IMR-90 (cell line): ENCODE measurements at regions not wholly inside any gene's neighbourhood (a gene's known extent, or its start where the extent isn't known, plus 50 kb on each side); places are given as distances from the start of the nearest gene placed in this dataset.

Experiments
- ATAC-seq: fragments of 200-7000 bp; cut with Tn5 transposase; 2 replicates; pipeline ENCODE4 v1.9.1; 2020; ENCODE audit warnings: low read depth, mild to moderate bottlenecking, moderate library complexity
- BruUV-seq: library from RNA; stranded (reverse); fragments of 400-500 nt; replicated peaks from 2 replicates; lab custom pipeline; 2021; lab: Mats Ljungman, UMichigan
- CTCF ChIA-PET: fragments of 300-600 bp; formaldehyde crosslinking; extraction: SDS; loops from one replicate; lab custom pipeline; 2021; ENCODE audit warnings: antibody characterized with exemption; lab: Yijun Ruan, JAX
- POLR2A ChIA-PET: fragments of 300-600 bp; sonication (Branson Sonifier 250); formaldehyde crosslinking; loops from one replicate; lab custom pipeline; 2022; ENCODE audit warnings: antibody characterized with exemption; ENCODE audit not compliant: unreplicated experiment; lab: Charles Lee
- DNase-seq: peaks from one replicate; pipeline ENCODE4 v3.0.0; 2013
- H2AFZ ChIP-seq: replicated peaks from 2 replicates; pipeline ENCODE3; 2013; ENCODE audit warnings: low read length, mild to moderate bottlenecking; ENCODE audit not compliant: poor library complexity
- H2AK5ac ChIP-seq: 2 replicates; pipeline ENCODE4 v1.6.1; 2013; ENCODE audit warnings: low read depth, low read length, inconsistent platforms
- H2AK9ac ChIP-seq: replicated peaks from 2 replicates; pipeline ENCODE3; 2013; ENCODE audit warnings: mild to moderate bottlenecking, low read depth, low read length, moderate library complexity; ENCODE audit not compliant: poor library complexity
- H2BK120ac ChIP-seq: 2 replicates; pipeline ENCODE4 v1.6.1; 2013; ENCODE audit warnings: low read depth, low read length, inconsistent platforms
- H2BK15ac ChIP-seq: 3 replicates; pipeline ENCODE4 v1.6.1; 2013; ENCODE audit warnings: low read depth, low read length, inconsistent platforms
- H2BK20ac ChIP-seq: 2 replicates; pipeline ENCODE4 v1.6.1; 2013; ENCODE audit warnings: low read depth, mild to moderate bottlenecking, inconsistent platforms, low read length, moderate library complexity
- H2BK5ac ChIP-seq: 2 replicates; pipeline ENCODE4 v1.6.1; 2013; ENCODE audit warnings: mild to moderate bottlenecking, low read depth, low read length, inconsistent platforms; ENCODE audit not compliant: poor library complexity, severe bottlenecking
- H3K14ac ChIP-seq: replicated peaks from 2 replicates; pipeline ENCODE4 v1.6.1; 2013; ENCODE audit warnings: low read depth, low read length, inconsistent platforms
- H3K18ac ChIP-seq: 2 replicates; pipeline ENCODE4 v1.6.1; 2013; ENCODE audit warnings: low read depth, low read length, control low read depth
- H3K23ac ChIP-seq: 2 replicates; pipeline ENCODE4 v1.6.1; 2013; ENCODE audit warnings: low read depth, low read length, inconsistent platforms
- H3K27ac ChIP-seq: 2 replicates; pipeline ENCODE4 v1.5.1; 2013; ENCODE audit warnings: mild to moderate bottlenecking, control low read depth, low read length; ENCODE audit not compliant: insufficient read depth
- H3K27me3 ChIP-seq: 2 replicates; pipeline ENCODE4 v1.6.1; 2013; ENCODE audit warnings: low read length; ENCODE audit not compliant: control insufficient read depth, insufficient read depth
- H3K36me3 ChIP-seq: 2 replicates; pipeline ENCODE4 v1.6.1; 2013; ENCODE audit warnings: low read length, mixed read lengths; ENCODE audit not compliant: control insufficient read depth, insufficient read depth
- H3K4ac ChIP-seq: 2 replicates; pipeline ENCODE4 v1.6.1; 2013; ENCODE audit warnings: low read depth, low read length, inconsistent platforms
- H3K4me1 ChIP-seq: 2 replicates; pipeline ENCODE4 v1.6.1; 2013; ENCODE audit warnings: low read length, mixed read lengths; ENCODE audit not compliant: control insufficient read depth, insufficient read depth
- H3K4me2 ChIP-seq: 2 replicates; pipeline ENCODE4 v1.6.1; 2013; ENCODE audit warnings: low read depth, mild to moderate bottlenecking, control low read depth, low read length, moderate library complexity
- H3K4me3 ChIP-seq: 2 replicates; pipeline ENCODE4 v1.5.1; 2013; ENCODE audit warnings: low read depth, mild to moderate bottlenecking, control low read depth, low read length, moderate library complexity; ENCODE audit not compliant: insufficient read depth
- H3K56ac ChIP-seq: 2 replicates; pipeline ENCODE4 v1.6.1; 2013; ENCODE audit warnings: low read length, inconsistent platforms; ENCODE audit not compliant: insufficient read depth; ENCODE audit errors: extremely low read depth
- H3K79me1 ChIP-seq, 2 experiments: 2 replicates each; pipeline ENCODE4 v1.6.1; 2013; ENCODE audit warnings: low read length in 2 of 2, inconsistent platforms in 1 of 2, low read depth in 1 of 2
- H3K9ac ChIP-seq: 2 replicates; pipeline ENCODE4 v1.6.1; 2013; ENCODE audit warnings: low read depth, low read length, control low read depth
- H3K9me1 ChIP-seq: 2 replicates; pipeline ENCODE4 v1.6.1; 2013; ENCODE audit warnings: low read length, inconsistent platforms; ENCODE audit not compliant: insufficient read depth
- H3K9me3 ChIP-seq: 2 replicates; pipeline ENCODE4 v1.6.1; 2013; ENCODE audit warnings: low read length; ENCODE audit not compliant: control insufficient read depth, insufficient read depth
- H4K20me1 ChIP-seq: 2 replicates; pipeline ENCODE4 v1.6.1; 2013; ENCODE audit warnings: low read length, inconsistent platforms; ENCODE audit not compliant: insufficient read depth
- H4K5ac ChIP-seq: 2 replicates; pipeline ENCODE4 v1.6.1; 2013; ENCODE audit warnings: mild to moderate bottlenecking, low read depth, low read length, control low read depth
- H4K8ac ChIP-seq, 2 experiments: 2 replicates each; pipeline ENCODE4 v1.6.1; 2013; ENCODE audit warnings: low read depth in 2 of 2, low read length in 2 of 2, control low read depth in 1 of 2, inconsistent platforms in 1 of 2
- H4K91ac ChIP-seq: 2 replicates; pipeline ENCODE4 v1.6.1; 2013; ENCODE audit warnings: low read depth, low read length, inconsistent platforms; ENCODE audit not compliant: insufficient read depth
- BHLHE40 ChIP-seq: fragments of 150-350 bp; IDR thresholded peaks from 2 replicates; pipeline ENCODE4 v1.6.1; 2016; ENCODE audit warnings: mild to moderate bottlenecking, low read depth, low read length
- CEBPB ChIP-seq: IDR thresholded peaks from 2 replicates; pipeline ENCODE4 v1.6.1; 2012; ENCODE audit warnings: low read depth, low read length, improper control_type of control experiment
- CHD1 ChIP-seq: IDR thresholded peaks from 2 replicates; pipeline ENCODE4 v1.6.1; 2012; ENCODE audit warnings: low read depth, low read length, improper control_type of control experiment
- FOS ChIP-seq: fragments of 150-350 bp; IDR thresholded peaks from 2 replicates; pipeline ENCODE4 v1.6.1; 2016; ENCODE audit warnings: low read depth, low read length
- MAFK ChIP-seq: IDR thresholded peaks from 2 replicates; pipeline ENCODE4 v1.6.1; 2012; ENCODE audit warnings: low read depth, low read length, improper control_type of control experiment
- MAZ ChIP-seq: IDR thresholded peaks from 2 replicates; pipeline ENCODE4 v1.6.1; 2012; ENCODE audit warnings: low read depth, mild to moderate bottlenecking, low read length, improper control_type of control experiment, moderate library complexity, borderline replicate concordance
- MXI1 ChIP-seq: IDR thresholded peaks from 2 replicates; pipeline ENCODE4 v1.6.1; 2012; ENCODE audit warnings: low read depth, mild to moderate bottlenecking, low read length, moderate library complexity, borderline replicate concordance
- NFE2L2 ChIP-seq: fragments of 150-350 bp; IDR thresholded peaks from 2 replicates; pipeline ENCODE4 v1.6.1; 2016; ENCODE audit warnings: low read depth, mild to moderate bottlenecking, low read length
- POLR2A ChIP-seq: IDR thresholded peaks from 2 replicates; pipeline ENCODE4 v1.6.1; 2012; ENCODE audit warnings: mild to moderate bottlenecking, low read depth, low read length
- RAD21 ChIP-seq: IDR thresholded peaks from 2 replicates; pipeline ENCODE4 v1.6.1; 2012; ENCODE audit warnings: low read length, improper control_type of control experiment
- RCOR1 ChIP-seq: IDR thresholded peaks from 2 replicates; pipeline ENCODE4 v1.6.1; 2012; ENCODE audit warnings: mild to moderate bottlenecking, low read length, improper control_type of control experiment; ENCODE audit not compliant: insufficient replicate concordance
- RFX5 ChIP-seq: IDR thresholded peaks from 2 replicates; pipeline ENCODE4 v1.8.0; 2012; ENCODE audit warnings: low read depth, mild to moderate bottlenecking, low read length, moderate library complexity
- SMC3 ChIP-seq: fragments of 150-350 bp; IDR thresholded peaks from 2 replicates; pipeline ENCODE4 v1.6.1; 2016; ENCODE audit warnings: low read depth, mild to moderate bottlenecking, antibody characterized with exemption, low read length, moderate library complexity
- USF2 ChIP-seq: fragments of 150-350 bp; IDR thresholded peaks from 2 replicates; pipeline ENCODE4 v1.6.1; 2017; ENCODE audit warnings: mild to moderate bottlenecking, antibody characterized with exemption, low read length, low read depth
- WGBS, 2 experiments: methylation state at CpG; one replicate each; pipeline versions ENCODE4 v1.1.5 to v1.1.7; 2013; ENCODE audit warnings: missing lambda C conversion rate in 2 of 2; ENCODE audit not compliant: insufficient read length in 1 of 2; ENCODE audit errors: extremely low coverage in 2 of 2; 5-methylcytosine and 5-hydroxymethylcytosine counted together
- dilution Hi-C: fragments of 300-500 bp; cut with HindIII; formaldehyde crosslinking; loops from one replicate; pipeline ENCODE4 v1.14.3; 2018; ENCODE audit warnings: low sequenced_read_pairs; ENCODE audit not compliant: unreplicated experiment
- in situ Hi-C: fragments of 300-500 bp; cut with MboI; formaldehyde crosslinking; loops from 3 replicates; pipeline ENCODE4 v1.14.3; 2019; ENCODE audit warnings: low sequenced_read_pairs, inconsistent platforms, mixed read lengths
- intact Hi-C: fragments of 100-400 bp; cut with micrococcal nuclease; formaldehyde crosslinking; loops from 2 replicates; pipeline ENCODE4 v1.10.0; 2022
- TF ChIP-seq, protein P1 (sequence below): conservative IDR thresholded peaks from 2 replicates; pipeline ENCODE4 v1.5.1; 2012; ENCODE audit warnings: mild to moderate bottlenecking, low read depth, low read length, improper control_type of control experiment
- TF ChIP-seq, protein P2 (sequence below): fragments of 150-350 bp; IDR thresholded peaks from 2 replicates; pipeline ENCODE4 v1.6.1; 2016; ENCODE audit warnings: low read depth, mild to moderate bottlenecking, low read length, moderate library complexity, borderline replicate concordance

DNA sequence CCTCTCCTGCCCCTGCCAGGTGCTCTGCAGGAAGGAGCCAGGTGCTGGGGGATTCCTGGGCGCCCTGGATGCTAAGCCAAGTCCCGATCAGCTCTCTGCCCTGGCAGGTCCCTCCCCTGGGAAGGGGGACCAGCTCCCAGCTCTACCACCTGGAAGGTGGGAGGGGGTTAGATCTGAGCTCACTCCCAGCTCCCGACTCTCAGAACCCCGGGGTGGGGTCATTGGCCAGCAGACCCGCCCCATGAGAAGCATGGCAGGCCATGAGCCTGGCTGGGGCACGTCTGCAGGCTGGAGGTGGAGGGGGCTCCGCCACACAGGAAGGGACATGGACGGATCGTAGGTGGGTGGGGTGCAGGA, 83.4 kb upstream of the NKX1-1 start:
- H3K56ac ChIP-seq, result no peak overlapping the region
- no peak overlapping the region for H4K8ac ChIP-seq
- no peak overlapping the region for H3K18ac ChIP-seq
- BruUV-seq, result no TSS peak
- 0% methylated on average over 1 of the region's 9 CpGs; no CpG with 5 or more reads in 1 of the 2 experiments for WGBS, 2 experiments
- no peak overlapping the region for H3K14ac ChIP-seq
- no peaks in the 10 kb centered on the region for H3K79me1 ChIP-seq
- no peak overlapping the region for H3K23ac ChIP-seq
- H4K5ac ChIP-seq, result no peak overlapping the region
- peaks cover 33% of the 10 kb centered on the region; the same call in 1 of the 2 replicates for H3K27me3 ChIP-seq
- no peak overlapping the region for H2BK5ac ChIP-seq
- H3K9me1 ChIP-seq, result no peaks in the 10 kb centered on the region
- ChIA-PET CTCF (no interaction called here), POLR2A (no interaction called here)
- no peaks in the 10 kb centered on the region for H3K36me3 ChIP-seq
- H3K4me3 ChIP-seq, result no peak overlapping the region
- H2BK15ac ChIP-seq, result no peak overlapping the region
- H4K20me1 ChIP-seq, result no peaks in the 10 kb centered on the region; the same call in 1 of the 2 replicates
- H3K27ac ChIP-seq, result no peak overlapping the region
- dilution Hi-C loops (no loop called here), intact Hi-C loops (no loop called here), in situ Hi-C loops (no loop called here)
- H2AK5ac ChIP-seq, result no peak overlapping the region
- H2BK20ac ChIP-seq, result no peak overlapping the region
- no peak overlapping the region for H3K9ac ChIP-seq
- H3K4me2 ChIP-seq, result no peak overlapping the region
- H3K4ac ChIP-seq, result no peak overlapping the region
- no peak overlapping the region for H2BK120ac ChIP-seq
- no peaks in the 10 kb centered on the region for H3K4me1 ChIP-seq
- H2AFZ ChIP-seq, result no peak overlapping the region
- ATAC-seq (no peak), DNase-seq (no peak)
- no peak overlapping the region for H4K91ac ChIP-seq
- TF ChIP-seq RFX5, result no peak
- no peak for TF ChIP-seq FOS
- TF ChIP-seq RCOR1, result no peak
- TF ChIP-seq CEBPB, result no peak
- no peak for TF ChIP-seq BHLHE40
- TF ChIP-seq USF2, result no peak
- no peak for TF ChIP-seq MAFK
- TF ChIP-seq MXI1, result no peak
- no peak for TF ChIP-seq POLR2A
- TF ChIP-seq, protein P1, sequence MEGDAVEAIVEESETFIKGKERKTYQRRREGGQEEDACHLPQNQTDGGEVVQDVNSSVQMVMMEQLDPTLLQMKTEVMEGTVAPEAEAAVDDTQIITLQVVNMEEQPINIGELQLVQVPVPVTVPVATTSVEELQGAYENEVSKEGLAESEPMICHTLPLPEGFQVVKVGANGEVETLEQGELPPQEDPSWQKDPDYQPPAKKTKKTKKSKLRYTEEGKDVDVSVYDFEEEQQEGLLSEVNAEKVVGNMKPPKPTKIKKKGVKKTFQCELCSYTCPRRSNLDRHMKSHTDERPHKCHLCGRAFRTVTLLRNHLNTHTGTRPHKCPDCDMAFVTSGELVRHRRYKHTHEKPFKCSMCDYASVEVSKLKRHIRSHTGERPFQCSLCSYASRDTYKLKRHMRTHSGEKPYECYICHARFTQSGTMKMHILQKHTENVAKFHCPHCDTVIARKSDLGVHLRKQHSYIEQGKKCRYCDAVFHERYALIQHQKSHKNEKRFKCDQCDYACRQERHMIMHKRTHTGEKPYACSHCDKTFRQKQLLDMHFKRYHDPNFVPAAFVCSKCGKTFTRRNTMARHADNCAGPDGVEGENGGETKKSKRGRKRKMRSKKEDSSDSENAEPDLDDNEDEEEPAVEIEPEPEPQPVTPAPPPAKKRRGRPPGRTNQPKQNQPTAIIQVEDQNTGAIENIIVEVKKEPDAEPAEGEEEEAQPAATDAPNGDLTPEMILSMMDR, result no peak
- TF ChIP-seq SMC3, result no peak
- no peak for TF ChIP-seq CHD1
- no peak for TF ChIP-seq RAD21
- TF ChIP-seq NFE2L2, result no peak
- no peak for TF ChIP-seq MAZ
- TF ChIP-seq, protein P2, sequence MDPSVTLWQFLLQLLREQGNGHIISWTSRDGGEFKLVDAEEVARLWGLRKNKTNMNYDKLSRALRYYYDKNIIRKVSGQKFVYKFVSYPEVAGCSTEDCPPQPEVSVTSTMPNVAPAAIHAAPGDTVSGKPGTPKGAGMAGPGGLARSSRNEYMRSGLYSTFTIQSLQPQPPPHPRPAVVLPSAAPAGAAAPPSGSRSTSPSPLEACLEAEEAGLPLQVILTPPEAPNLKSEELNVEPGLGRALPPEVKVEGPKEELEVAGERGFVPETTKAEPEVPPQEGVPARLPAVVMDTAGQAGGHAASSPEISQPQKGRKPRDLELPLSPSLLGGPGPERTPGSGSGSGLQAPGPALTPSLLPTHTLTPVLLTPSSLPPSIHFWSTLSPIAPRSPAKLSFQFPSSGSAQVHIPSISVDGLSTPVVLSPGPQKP, result no peak
- peaks cover 11% of the 10 kb centered on the region; the same call in 1 of the 2 replicates for H3K9me3 ChIP-seq
- H2AK9ac ChIP-seq, result no peak overlapping the region
